ENCODE measurements at regions not wholly inside any gene's neighbourhood (a gene's known extent, or its start where the extent isn't known, plus 50 kb on each side); places are given as distances from the start of the nearest gene placed in this dataset.

- DNase-seq, result no peak
- 88 to 97% methylated on average over 2 of the region's 2 CpGs for WGBS, 2 donors
- no peak for ATAC-seq (ENCODE audit: low FRiP score in 2 of 2)
Measured at GRCh38 chr13:84433024-84433423, 550.8 kb upstream of the SLITRK1 start.

GRCh38 chr13:84431646-84432045, 549.4 kb upstream of the SLITRK1 start:
- TF ChIP-seq EP300 (IDR thresholded peaks at IDR 0.05), result no peak
- TF ChIP-seq POLR2AphosphoS5 (IDR thresholded peaks at IDR 0.05), result no peak
- WGBS, 2 donors, result 66 to 68% methylated on average over 1 of the region's 1 CpG

More at GRCh38 chr13:84433024-84433423, 550.8 kb upstream of the SLITRK1 start:
- no peaks in the 10 kb centered on the region for H3K27me3 ChIP-seq
- H3K4me3 ChIP-seq, result no peak overlapping the region
- no peak overlapping the region for H3K27ac ChIP-seq
- TF ChIP-seq EP300 (IDR thresholded peaks at IDR 0.05), result no peak
- no peak for TF ChIP-seq POLR2AphosphoS5 (IDR thresholded peaks at IDR 0.05)
- no peak for TF ChIP-seq CTCF (IDR thresholded peaks at IDR 0.05)
- no peak for TF ChIP-seq POLR2A (IDR thresholded peaks at IDR 0.05)
- no peaks in the 10 kb centered on the region for H3K36me3 ChIP-seq
- H3K9me3 ChIP-seq, result no peaks in the 10 kb centered on the region
- no peaks in the 10 kb centered on the region for H3K4me1 ChIP-seq

GRCh38 chr13:84430446-84430845, 548.2 kb upstream of the SLITRK1 start:
- H3K27ac ChIP-seq, result no peak overlapping the region
- DNase-seq, result no peak
- no peak for TF ChIP-seq POLR2A (IDR thresholded peaks at IDR 0.05)
- TF ChIP-seq EP300 (IDR thresholded peaks at IDR 0.05), result no peak
- TF ChIP-seq POLR2AphosphoS5 (IDR thresholded peaks at IDR 0.05), result no peak
- no peak for TF ChIP-seq CTCF (IDR thresholded peaks at IDR 0.05)
- no peak overlapping the region for H3K4me3 ChIP-seq
- no peaks in the 10 kb centered on the region for H3K36me3 ChIP-seq
- 25 to 39% methylated on average over 4 of the region's 4 CpGs for WGBS, 2 donors
- no peak for ATAC-seq (ENCODE audit: low FRiP score in 2 of 2)
- no peaks in the 10 kb centered on the region for H3K4me1 ChIP-seq
- no peaks in the 10 kb centered on the region for H3K9me3 ChIP-seq
- no peaks in the 10 kb centered on the region for H3K27me3 ChIP-seq

More at GRCh38 chr13:84431646-84432045, 549.4 kb upstream of the SLITRK1 start:
- Histone ChIP-seq H3K9me3 (no peaks in the 10 kb centered on the region), H3K27me3 (no peaks in the 10 kb centered on the region), H3K36me3 (no peaks in the 10 kb centered on the region), H3K4me1 (no peaks in the 10 kb centered on the region), H3K27ac (no peak overlapping the region), H3K4me3 (no peak overlapping the region)
- ATAC-seq (ENCODE audit: low FRiP score in 2 of 2) (no peak), DNase-seq (no peak)

- 26 to 42% methylated on average over 2 of the region's 2 CpGs for WGBS, 2 donors
- ATAC-seq (ENCODE audit: low FRiP score in 2 of 2) (no peak), DNase-seq (no peak)
- Histone ChIP-seq H3K27ac (no peak overlapping the region), H3K4me1 (no peaks in the 10 kb centered on the region), H3K27me3 (no peaks in the 10 kb centered on the region), H3K36me3 (no peaks in the 10 kb centered on the region), H3K9me3 (no peaks in the 10 kb centered on the region), H3K4me3 (no peak overlapping the region)
- no peak for TF ChIP-seq POLR2AphosphoS5 (IDR thresholded peaks at IDR 0.05)
- no peak for TF ChIP-seq CTCF (IDR thresholded peaks at IDR 0.05)
- TF ChIP-seq EP300 (IDR thresholded peaks at IDR 0.05), result no peak
- TF ChIP-seq POLR2A (IDR thresholded peaks at IDR 0.05), result no peak
Measured at GRCh38 chr13:84430015-84430414, 547.7 kb upstream of the SLITRK1 start.

- H3K9me3 ChIP-seq, result no peaks in the 10 kb centered on the region
- no peaks in the 10 kb centered on the region for H3K4me1 ChIP-seq
- H3K27ac ChIP-seq, result no peak overlapping the region
- no peak for DNase-seq
- WGBS, 2 donors, result 50 to 68% methylated on average over 3 of the region's 3 CpGs
- no peaks in the 10 kb centered on the region for H3K27me3 ChIP-seq
- no peak overlapping the region for H3K4me3 ChIP-seq
- ATAC-seq (ENCODE audit: low FRiP score in 2 of 2), result no peak
- H3K36me3 ChIP-seq, result no peaks in the 10 kb centered on the region
- TF ChIP-seq CTCF (IDR thresholded peaks at IDR 0.05) (no peak), POLR2A (IDR thresholded peaks at IDR 0.05) (no peak), EP300 (IDR thresholded peaks at IDR 0.05) (no peak), POLR2AphosphoS5 (IDR thresholded peaks at IDR 0.05) (no peak)
Measured at GRCh38 chr13:84418041-84418440, 535.8 kb upstream of the SLITRK1 start.

Measured in upper lobe of left lung (tissue), 6 donors.